Naive thymus-derived CD4-positive, alpha-beta T cell (primary cell): ENCODE measurements at regions not wholly inside any gene's neighbourhood (a gene's known extent, or its start where the extent isn't known, plus 50 kb on each side); places are given as distances from the start of the nearest gene placed in this dataset.

ENCODE experiments used
- ATAC-seq: fragments of 150-1000 bp; cut with Tn5 transposase; 2 replicates; pipeline ENCODE4 v1.10.0; 2021; ENCODE audit warnings: mild to moderate bottlenecking, moderate library complexity
- CTCF ChIA-PET: fragments of 350-600 bp; sonication (Branson Sonifier 250); formaldehyde crosslinking; loops from one replicate; lab custom pipeline; 2021; ENCODE audit warnings: antibody characterized with exemption; lab: Charles Lee
- POLR2A ChIA-PET: fragments of 350-600 bp; sonication (Branson Sonifier 250); formaldehyde crosslinking; loops from one replicate; lab custom pipeline; 2021; ENCODE audit warnings: antibody characterized with exemption, inconsistent platforms; lab: Charles Lee
- DNase-seq, 9 donors: peaks; one replicate each; pipeline versions ENCODE4 v3.0.0 to v3.0.0-alpha.2; 2020 to 2022; ENCODE audit warnings: mixed read lengths in 1 of 9
- H3K27ac ChIP-seq: one replicate; pipeline ENCODE4 v1.7.0; 2013; ENCODE audit warnings: mild to moderate bottlenecking, low read depth, low read length, moderate library complexity
- H3K27me3 ChIP-seq, 2 donors: one replicate each; pipeline ENCODE4 v1.7.0; 2013; ENCODE audit warnings: low read length in 2 of 2, mild to moderate bottlenecking in 2 of 2, moderate library complexity in 2 of 2; ENCODE audit not compliant: control insufficient read depth in 2 of 2, insufficient read depth in 2 of 2
- H3K36me3 ChIP-seq, 3 experiments: 1 replicate in 2 of 3; 2 replicates in 1 of 3; pipeline ENCODE4 v1.7.0; 2013; ENCODE audit warnings: low read length in 3 of 3, mild to moderate bottlenecking in 3 of 3, moderate library complexity in 1 of 3; ENCODE audit not compliant: insufficient read depth in 3 of 3, control insufficient read depth in 2 of 3
- H3K4me1 ChIP-seq, 2 donors: one replicate each; pipeline ENCODE4 v1.7.0; 2013; ENCODE audit warnings: low read length in 2 of 2, mild to moderate bottlenecking in 2 of 2, moderate library complexity in 1 of 2; ENCODE audit not compliant: control insufficient read depth in 2 of 2, insufficient read depth in 2 of 2
- H3K4me3 ChIP-seq: 2 replicates; pipeline ENCODE4 v1.7.0; 2013; ENCODE audit warnings: mild to moderate bottlenecking, low read length
- H3K9me3 ChIP-seq, 3 experiments: 1 replicate in 2 of 3; 2 replicates in 1 of 3; pipeline ENCODE4 v1.7.0; 2013; ENCODE audit warnings: low read length in 3 of 3; ENCODE audit not compliant: control insufficient read depth in 2 of 3
- H3K27ac Mint-ChIP-seq, 9 donors: one replicate each; pipeline ENCODE4 v1.8.0; 2020 to 2022; ENCODE audit warnings: mixed read lengths in 9 of 9, mild to moderate bottlenecking in 8 of 9, moderate library complexity in 5 of 9, inconsistent platforms in 2 of 9
- H3K27me3 Mint-ChIP-seq, 5 donors: one replicate each; pipeline ENCODE4 v1.8.0; 2021 to 2022; ENCODE audit warnings: mixed read lengths in 5 of 5, mild to moderate bottlenecking in 1 of 5
- H3K36me3 Mint-ChIP-seq, 5 donors: one replicate each; pipeline ENCODE4 v1.8.0; 2020 to 2022; ENCODE audit warnings: mixed read lengths in 5 of 5, mild to moderate bottlenecking in 3 of 5, inconsistent platforms in 1 of 5
- H3K4me1 Mint-ChIP-seq, 7 donors: one replicate each; pipeline ENCODE4 v1.8.0; 2020 to 2022; ENCODE audit warnings: mixed read lengths in 7 of 7, mild to moderate bottlenecking in 3 of 7, inconsistent platforms in 1 of 7
- H3K4me3 Mint-ChIP-seq, 10 donors: one replicate each; pipeline ENCODE4 v1.8.0; 2020 to 2022; ENCODE audit warnings: mild to moderate bottlenecking in 10 of 10, mixed read lengths in 10 of 10, moderate library complexity in 6 of 10, inconsistent platforms in 2 of 10
- H3K9me3 Mint-ChIP-seq, 11 donors: one replicate each; pipeline ENCODE4 v1.8.0; 2020 to 2022; ENCODE audit warnings: mixed read lengths in 11 of 11, mild to moderate bottlenecking in 4 of 11, inconsistent platforms in 1 of 11, moderate library complexity in 1 of 11
- intact Hi-C, 2 donors: fragments of 100-400 bp; cut with micrococcal nuclease; formaldehyde crosslinking; loops; one replicate each; pipeline ENCODE4 v1.15.1; 2023

DNA sequence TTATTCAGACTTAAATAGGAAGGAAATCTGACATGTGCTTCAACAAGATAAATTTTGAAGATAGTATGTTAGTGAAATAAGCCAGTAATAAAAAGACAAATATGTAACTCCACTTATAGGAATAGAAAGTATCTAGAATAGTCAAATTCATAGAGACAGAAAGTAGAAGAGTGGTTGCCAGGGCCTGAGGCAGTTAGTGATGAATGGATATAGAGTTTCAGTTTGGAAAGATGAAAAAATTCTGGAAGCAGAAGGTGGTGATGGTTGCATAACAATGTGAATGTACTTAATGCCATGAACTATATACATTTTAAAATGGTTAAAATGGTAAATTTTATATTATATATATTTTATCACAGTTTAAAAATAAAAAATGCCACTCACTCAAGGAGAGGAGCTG is 54.3 kb downstream of the HAND2 start:
- Mint-ChIP-seq H3K36me3 (no peaks in the 10 kb centered on the region), H3K4me1 (no peaks in the 10 kb centered on the region), H3K27me3 (peaks cover 0 to 27% (median 12%) of the 10 kb centered on the region in 5 donors), H3K4me3 (no peak overlapping the region), H3K27ac (no peak overlapping the region), H3K9me3 (no peaks in the 10 kb centered on the region)
- Histone ChIP-seq H3K27ac (no peak overlapping the region), H3K36me3 (no peaks in the 10 kb centered on the region), H3K27me3 (no peaks in the 10 kb centered on the region), H3K9me3 (no peaks in the 10 kb centered on the region), H3K4me1 (no peaks in the 10 kb centered on the region), H3K4me3 (no peak overlapping the region)
- ChIA-PET CTCF (no interaction called here), POLR2A (no interaction called here)
- ATAC-seq (no peak), DNase-seq (no peak)
- intact Hi-C loops, result no loop called here

DNA sequence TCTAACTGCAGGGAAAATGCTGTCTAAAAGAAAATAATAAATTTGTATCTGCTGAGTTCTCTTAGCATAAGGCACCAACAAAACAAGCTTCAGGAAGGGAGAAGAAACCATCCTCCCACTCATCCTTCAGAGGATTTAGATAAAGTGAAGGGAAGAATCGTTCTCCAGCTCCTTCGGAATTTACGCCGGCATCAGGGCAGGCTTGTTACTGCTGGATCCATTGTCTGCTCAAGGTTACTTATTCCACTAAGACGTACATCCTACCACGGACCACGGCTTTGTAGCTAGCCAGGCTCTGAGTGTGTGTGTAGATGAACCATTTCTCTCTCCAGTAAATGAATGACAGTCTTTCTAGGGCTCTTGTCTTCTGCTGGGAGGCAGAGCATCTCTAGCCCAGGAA is 60.4 kb downstream of the HAND2 start:
- Histone ChIP-seq H3K36me3 (no peaks in the 10 kb centered on the region), H3K9me3 (no peaks in the 10 kb centered on the region), H3K4me3 (no peak overlapping the region), H3K27ac (no peak overlapping the region), H3K4me1 (no peaks in the 10 kb centered on the region), H3K27me3 (no peaks in the 10 kb centered on the region)
- POLR2A ChIA-PET, result no interaction called here
- Mint-ChIP-seq H3K27ac (no peak overlapping the region), H3K4me3 (no peak overlapping the region), H3K4me1 (no peaks in the 10 kb centered on the region), H3K9me3 (no peaks in the 10 kb centered on the region), H3K36me3 (no peaks in the 10 kb centered on the region), H3K27me3 (peaks cover 5 to 27% (median 10%) of the 10 kb centered on the region in 5 donors)
- DNase-seq (no peak), ATAC-seq (no peak)
- intact Hi-C loops, result no loop called here
- CTCF ChIA-PET, result no interaction called here

DNA sequence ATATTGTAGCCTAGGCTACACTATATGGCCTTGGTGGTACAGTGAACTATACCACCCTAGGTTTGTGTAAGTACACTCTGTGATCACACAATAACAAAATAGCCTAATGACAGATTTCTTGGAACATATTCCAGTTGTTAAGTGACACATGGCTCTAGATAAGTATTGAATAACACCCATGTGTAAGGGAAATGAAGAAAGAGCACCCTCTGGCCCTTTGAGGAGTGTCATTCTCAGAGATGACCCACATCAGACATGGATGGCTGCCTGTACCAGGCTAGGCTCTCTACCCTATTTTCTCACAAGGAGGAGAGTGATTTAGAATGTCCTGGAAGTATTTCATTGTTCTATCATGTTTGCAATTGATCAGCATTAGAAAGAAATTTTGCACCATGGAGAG is 61.7 kb downstream of the HAND2 start:
- no peaks in the 10 kb centered on the region for H3K27me3 ChIP-seq
- no peak for DNase-seq
- no peaks in the 10 kb centered on the region for H3K9me3 Mint-ChIP-seq
- no peaks in the 10 kb centered on the region for H3K36me3 Mint-ChIP-seq
- no peaks in the 10 kb centered on the region for H3K4me1 Mint-ChIP-seq
- ChIA-PET POLR2A (no interaction called here), CTCF (no interaction called here)
- no peak overlapping the region for H3K4me3 ChIP-seq
- H3K4me3 Mint-ChIP-seq, result no peak overlapping the region
- no peaks in the 10 kb centered on the region for H3K4me1 ChIP-seq
- H3K36me3 ChIP-seq, result no peaks in the 10 kb centered on the region
- peaks cover 3 to 24% (median 6%) of the 10 kb centered on the region in 5 donors for H3K27me3 Mint-ChIP-seq
- ATAC-seq, result no peak
- no peaks in the 10 kb centered on the region for H3K9me3 ChIP-seq
- no peak overlapping the region for H3K27ac Mint-ChIP-seq
- intact Hi-C loops, result no loop called here
- H3K27ac ChIP-seq, result no peak overlapping the region

DNA sequence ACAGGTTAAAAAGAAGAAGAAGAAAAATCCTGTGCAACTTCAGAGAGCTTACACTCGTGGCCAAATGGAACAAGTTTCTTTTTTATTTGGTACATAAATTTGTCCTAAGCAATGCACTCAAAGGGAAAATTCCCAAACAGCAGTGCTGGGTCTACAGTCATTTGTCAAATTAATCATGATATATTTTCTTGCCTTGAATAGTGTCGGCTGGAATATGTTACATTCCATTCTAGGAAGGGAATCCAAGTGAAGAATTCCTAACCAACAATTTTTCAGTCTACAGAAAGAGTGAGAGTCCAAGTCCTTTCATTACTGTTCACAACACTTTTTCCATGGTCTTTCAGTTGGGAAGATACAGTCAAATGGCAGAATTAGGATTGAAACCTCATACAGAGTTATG is 63.9 kb downstream of the HAND2 start:
- Mint-ChIP-seq H3K9me3 (no peaks in the 10 kb centered on the region), H3K36me3 (peaks cover 0 to 3% (median 0%) of the 10 kb centered on the region in 5 donors), H3K27me3 (peaks cover 5 to 19% (median 6%) of the 10 kb centered on the region in 5 donors), H3K4me1 (no peaks in the 10 kb centered on the region), H3K4me3 (no peak overlapping the region), H3K27ac (no peak overlapping the region)
- no peak for DNase-seq
- Histone ChIP-seq H3K4me3 (no peak overlapping the region), H3K36me3 (no peaks in the 10 kb centered on the region), H3K4me1 (no peaks in the 10 kb centered on the region), H3K27me3 (no peaks in the 10 kb centered on the region), H3K9me3 (no peaks in the 10 kb centered on the region), H3K27ac (no peak overlapping the region)
- no peak for ATAC-seq
- CTCF ChIA-PET, result interaction anchor here (0.7 kb wide), 1 partner anchor 34 kb away, joined by 3 read pairs; no protein-coding TSS in a partner anchor
- intact Hi-C loops, result no loop called here
- POLR2A ChIA-PET, result no interaction called here

DNA sequence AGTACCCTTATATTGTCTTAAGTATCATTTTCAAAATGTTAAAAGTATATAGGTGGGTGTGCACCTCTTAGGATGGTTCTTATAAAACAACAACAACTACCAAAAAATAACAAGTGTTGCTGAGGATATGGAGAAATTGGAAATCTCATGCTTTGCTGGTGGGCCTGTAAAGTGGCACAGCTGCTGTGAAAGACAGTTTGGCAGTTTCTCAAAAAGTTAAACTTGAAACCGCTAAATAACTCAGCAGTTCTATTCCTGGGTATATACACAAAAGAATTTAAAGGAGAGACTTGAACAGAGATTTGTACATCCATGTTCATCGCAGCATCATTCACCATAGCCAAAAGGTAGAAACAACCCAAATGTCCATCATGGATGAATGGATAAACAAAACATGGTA is 65.5 kb downstream of the HAND2 start:
- ChIA-PET CTCF (no interaction called here), POLR2A (no interaction called here)
- Histone ChIP-seq H3K27ac (no peak overlapping the region), H3K4me1 (no peaks in the 10 kb centered on the region), H3K36me3 (no peaks in the 10 kb centered on the region), H3K4me3 (no peak overlapping the region), H3K9me3 (no peaks in the 10 kb centered on the region), H3K27me3 (no peaks in the 10 kb centered on the region)
- H3K9me3 Mint-ChIP-seq, result no peaks in the 10 kb centered on the region
- H3K4me1 Mint-ChIP-seq, result no peaks in the 10 kb centered on the region
- H3K27ac Mint-ChIP-seq, result no peak overlapping the region
- H3K4me3 Mint-ChIP-seq, result no peak overlapping the region
- peaks cover 0 to 13% (median 0%) of the 10 kb centered on the region in 5 donors for H3K27me3 Mint-ChIP-seq
- ATAC-seq (no peak), DNase-seq (no peak)
- H3K36me3 Mint-ChIP-seq, result peaks cover 0 to 3% (median 0%) of the 10 kb centered on the region in 5 donors
- intact Hi-C loops, result no loop called here

DNA sequence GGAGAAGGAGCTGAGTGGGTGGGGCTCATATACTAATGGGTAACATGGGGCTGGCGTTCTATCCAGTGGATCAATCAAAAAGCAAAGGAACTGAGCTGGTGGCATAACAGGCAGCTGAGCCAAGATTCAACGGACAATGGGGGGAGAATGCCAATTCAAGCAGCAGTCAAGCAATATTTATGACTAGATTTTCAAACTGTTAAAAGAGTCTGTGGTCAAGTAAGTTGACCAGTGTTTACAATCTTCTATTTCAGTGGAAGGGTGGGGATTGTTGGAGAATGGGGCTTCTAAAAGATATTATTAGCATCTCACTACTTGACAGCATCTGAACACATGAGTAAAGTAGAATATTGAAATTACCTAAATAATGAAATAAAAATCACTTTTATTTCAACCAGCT is 64.9 kb upstream of the SCRG1 start:
- Histone ChIP-seq H3K36me3 (no peaks in the 10 kb centered on the region), H3K27me3 (no peaks in the 10 kb centered on the region), H3K4me1 (no peaks in the 10 kb centered on the region), H3K9me3 (no peaks in the 10 kb centered on the region), H3K4me3 (no peak overlapping the region), H3K27ac (no peak overlapping the region)
- Mint-ChIP-seq H3K4me3 (no peak overlapping the region), H3K4me1 (no peaks in the 10 kb centered on the region), H3K9me3 (no peaks in the 10 kb centered on the region), H3K27ac (no peak overlapping the region), H3K36me3 (peaks cover 0 to 3% (median 0%) of the 10 kb centered on the region in 5 donors), H3K27me3 (peaks cover 0 to 12% (median 0%) of the 10 kb centered on the region in 5 donors)
- CTCF ChIA-PET, result interaction anchor here (0.5 to 0.9 kb wide), 3 partner anchors 9 to 43 kb away, joined by 3 read pairs; no protein-coding TSS in a partner anchor
- intact Hi-C loops, result no loop called here
- POLR2A ChIA-PET, result no interaction called here
- no peak for DNase-seq
- no peak for ATAC-seq

DNA sequence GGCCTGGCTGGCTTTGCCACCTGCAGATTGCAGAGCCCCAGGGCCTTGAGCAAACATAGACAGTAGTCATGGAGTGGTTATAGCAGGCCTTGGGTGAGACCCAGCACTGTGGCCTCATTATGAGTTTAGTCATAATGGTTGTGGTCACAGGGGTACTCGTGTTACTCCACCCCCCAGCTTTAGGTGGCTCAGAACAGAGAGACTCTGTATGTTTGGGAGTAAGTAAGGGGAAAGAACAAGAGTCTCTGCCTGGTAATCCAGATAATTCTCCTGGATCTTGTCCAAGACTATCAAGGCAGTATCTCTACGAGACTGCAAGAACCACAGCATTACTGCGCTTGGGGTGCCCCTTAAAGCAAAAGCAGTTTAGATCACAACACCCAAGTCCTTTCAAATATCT is 62.3 kb upstream of the SCRG1 start:
- no peak for ATAC-seq
- POLR2A ChIA-PET, result no interaction called here
- no peak overlapping the region for H3K27ac ChIP-seq
- H3K27me3 ChIP-seq, result no peaks in the 10 kb centered on the region
- intact Hi-C loops, result no loop called here
- H3K4me3 ChIP-seq, result no peak overlapping the region
- DNase-seq, result no peak
- H3K9me3 ChIP-seq, result no peaks in the 10 kb centered on the region
- H3K27ac Mint-ChIP-seq, result no peak overlapping the region
- CTCF ChIA-PET, result no interaction called here
- H3K4me3 Mint-ChIP-seq, result no peak overlapping the region
- no peaks in the 10 kb centered on the region for H3K4me1 ChIP-seq
- no peaks in the 10 kb centered on the region for H3K36me3 ChIP-seq
- no peaks in the 10 kb centered on the region for H3K4me1 Mint-ChIP-seq
- H3K27me3 Mint-ChIP-seq, result peaks cover 0 to 5% (median 0%) of the 10 kb centered on the region in 5 donors
- peaks cover 0 to 3% (median 0%) of the 10 kb centered on the region in 5 donors for H3K36me3 Mint-ChIP-seq
- H3K9me3 Mint-ChIP-seq, result no peaks in the 10 kb centered on the region
